ENCODE measurements at regions not wholly inside any gene's neighbourhood (a gene's known extent, or its start where the extent isn't known, plus 50 kb on each side); places are given as distances from the start of the nearest gene placed in this dataset.

GRCh38 chr4:182973941-182974340 lies 56.8 kb upstream of the DCTD start:
- DNase-seq (ENCODE audit: extremely low spot score), result no peak
- intact Hi-C loops (cut with DNase I), result no loop called here

GRCh38 chr4:182973511-182973911 lies 56.3 kb upstream of the DCTD start:
- no peak overlapping the region for H3K27ac ChIP-seq (replicated peaks in 1 of 4)
- WGBS, result 43% methylated on average over 3 of the region's 3 CpGs
- H3K4me1 ChIP-seq, result peaks cover 0 to 13% (median 0%) of the 10 kb centered on the region in 4 donors
- no peak for DNase-seq (ENCODE audit: extremely low spot score)
- peaks cover 0 to 15% (median 0%) of the 10 kb centered on the region in 4 donors for H3K27me3 ChIP-seq
- intact Hi-C loops (cut with DNase I), result no loop called here
- no peaks in the 10 kb centered on the region for H3K36me3 ChIP-seq
- TF ChIP-seq EP300 (IDR thresholded peaks at IDR 0.05) (no peak), POLR2A (IDR thresholded peaks at IDR 0.05; ENCODE audit: low read depth) (no peak), POLR2AphosphoS5 (IDR thresholded peaks at IDR 0.05) (no peak), CTCF (IDR thresholded peaks at IDR 0.05) (no peak)
- H3K9me3 ChIP-seq, result no peaks in the 10 kb centered on the region
- H3K4me3 ChIP-seq, result no peak overlapping the region

More at GRCh38 chr4:182973941-182974340, 56.8 kb upstream of the DCTD start:
- Histone ChIP-seq H3K4me3 (no peak overlapping the region), H3K9me3 (no peaks in the 10 kb centered on the region), H3K36me3 (no peaks in the 10 kb centered on the region), H3K4me1 (peaks cover 0 to 13% (median 0%) of the 10 kb centered on the region in 4 donors), H3K27me3 (peaks cover 0 to 12% (median 0%) of the 10 kb centered on the region in 4 donors), H3K27ac (replicated peaks in 1 of 4) (no peak overlapping the region)
- no peak for TF ChIP-seq EP300 (IDR thresholded peaks at IDR 0.05)
- 84% methylated on average over 11 of the region's 11 CpGs for WGBS

- H3K27me3 ChIP-seq, result peaks cover 0 to 15% (median 0%) of the 10 kb centered on the region in 4 donors
- intact Hi-C loops (cut with DNase I), result no loop called here
- H3K27ac ChIP-seq (replicated peaks in 1 of 4), result no peak overlapping the region
- no peak overlapping the region for H3K4me3 ChIP-seq
- WGBS, result 84% methylated on average over 3 of the region's 3 CpGs
- DNase-seq (ENCODE audit: extremely low spot score), result no peak
- peaks cover 0 to 13% (median 0%) of the 10 kb centered on the region in 4 donors for H3K4me1 ChIP-seq
- no peaks in the 10 kb centered on the region for H3K9me3 ChIP-seq
- H3K36me3 ChIP-seq, result no peaks in the 10 kb centered on the region
- no peak for TF ChIP-seq CTCF (IDR thresholded peaks at IDR 0.05)
- no peak for TF ChIP-seq POLR2A (IDR thresholded peaks at IDR 0.05; ENCODE audit: low read depth)
- TF ChIP-seq POLR2AphosphoS5 (IDR thresholded peaks at IDR 0.05), result no peak
- TF ChIP-seq EP300 (IDR thresholded peaks at IDR 0.05), result no peak
Measured at GRCh38 chr4:182971702-182972101, 54.5 kb upstream of the DCTD start.

- TF ChIP-seq CTCF (IDR thresholded peaks at IDR 0.05), result no peak
- no peak for TF ChIP-seq EP300 (IDR thresholded peaks at IDR 0.05)
- TF ChIP-seq POLR2A (IDR thresholded peaks at IDR 0.05; ENCODE audit: low read depth), result no peak
- intact Hi-C loops (cut with DNase I), result no loop called here
- 62% methylated on average over 9 of the region's 9 CpGs for WGBS
- Histone ChIP-seq H3K27me3 (peaks cover 0 to 15% (median 0%) of the 10 kb centered on the region in 4 donors), H3K27ac (replicated peaks in 1 of 4) (no peak overlapping the region), H3K4me3 (no peak overlapping the region), H3K9me3 (no peaks in the 10 kb centered on the region), H3K36me3 (no peaks in the 10 kb centered on the region), H3K4me1 (peaks cover 0 to 3% (median 0%) of the 10 kb centered on the region in 4 donors)
- no peak for DNase-seq (ENCODE audit: extremely low spot score)
Measured at GRCh38 chr4:182969651-182970279, 52.6 kb upstream of the DCTD start.

GRCh38 chr4:182968917-182969650 lies 51.9 kb upstream of the DCTD start:
- intact Hi-C loops (cut with DNase I), result no loop called here
- TF ChIP-seq POLR2AphosphoS5 (IDR thresholded peaks at IDR 0.05) (no peak), EP300 (IDR thresholded peaks at IDR 0.05) (no peak), CTCF (IDR thresholded peaks at IDR 0.05) (no peak), POLR2A (IDR thresholded peaks at IDR 0.05; ENCODE audit: low read depth) (no peak)
- peaks cover 0 to 3% (median 0%) of the 10 kb centered on the region in 4 donors for H3K4me1 ChIP-seq
- H3K27ac ChIP-seq (replicated peaks in 1 of 4), result no peak overlapping the region
- H3K4me3 ChIP-seq, result no peak overlapping the region
- H3K27me3 ChIP-seq, result peaks cover 0 to 15% (median 0%) of the 10 kb centered on the region in 4 donors
- 58% methylated on average over 11 of the region's 11 CpGs for WGBS
- no peaks in the 10 kb centered on the region for H3K36me3 ChIP-seq
- DNase-seq (ENCODE audit: extremely low spot score), result no peak
- no peaks in the 10 kb centered on the region for H3K9me3 ChIP-seq
